CD8-positive, alpha-beta memory T cell (primary cell): ENCODE measurements at regions not wholly inside any gene's neighbourhood (a gene's known extent, or its start where the extent isn't known, plus 50 kb on each side); places are given as distances from the start of the nearest gene placed in this dataset.

Source experiments
- CTCF ChIA-PET: fragments of 350-600 bp; sonication (Branson Sonifier 250); formaldehyde crosslinking; loops from one replicate; lab custom pipeline; 2021; ENCODE audit warnings: antibody characterized with exemption; lab: Charles Lee
- POLR2A ChIA-PET: fragments of 350-600 bp; sonication (Branson Sonifier 250); formaldehyde crosslinking; loops from one replicate; lab custom pipeline; 2021; ENCODE audit warnings: antibody characterized with exemption; lab: Charles Lee
- DNase-seq, 5 donors: peaks; one replicate each; pipeline versions ENCODE4 v3.0.0 to v3.0.0-alpha.2; 2020 to 2022; ENCODE audit warnings: mixed read lengths in 1 of 5
- H3K27ac ChIP-seq: one replicate; pipeline ENCODE4 v1.7.0; 2013; ENCODE audit warnings: low read depth, mild to moderate bottlenecking, low read length, moderate library complexity
- H3K27me3 ChIP-seq: 2 replicates; pipeline ENCODE4 v1.7.0; 2013; ENCODE audit warnings: low read length, mild to moderate bottlenecking; ENCODE audit not compliant: insufficient read depth, poor library complexity, severe bottlenecking
- H3K36me3 ChIP-seq: 2 replicates; pipeline ENCODE4 v1.7.0; 2013; ENCODE audit warnings: mild to moderate bottlenecking, low read length, moderate library complexity; ENCODE audit not compliant: insufficient read depth
- H3K4me1 ChIP-seq: 2 replicates; pipeline ENCODE4 v1.7.0; 2013; ENCODE audit warnings: mild to moderate bottlenecking, low read length, moderate library complexity; ENCODE audit not compliant: insufficient read depth
- H3K4me3 ChIP-seq: 2 replicates; pipeline ENCODE4 v1.7.0; 2013; ENCODE audit warnings: mild to moderate bottlenecking, low read length
- H3K9me3 ChIP-seq: 2 replicates; pipeline ENCODE4 v1.7.0; 2013; ENCODE audit warnings: mild to moderate bottlenecking, low read length
- H3K27ac Mint-ChIP-seq, 8 donors: one replicate each; pipeline ENCODE4 v1.8.0; 2020 to 2021; ENCODE audit warnings: mixed read lengths in 8 of 8, mild to moderate bottlenecking in 6 of 8, inconsistent platforms in 3 of 8, moderate library complexity in 3 of 8
- H3K27me3 Mint-ChIP-seq, 2 donors: one replicate each; pipeline ENCODE4 v1.8.0; 2020 to 2021; ENCODE audit warnings: mixed read lengths in 2 of 2, mild to moderate bottlenecking in 1 of 2, moderate library complexity in 1 of 2
- H3K36me3 Mint-ChIP-seq, 3 donors: one replicate each; pipeline ENCODE4 v1.8.0; 2020 to 2021; ENCODE audit warnings: mixed read lengths in 3 of 3, inconsistent platforms in 1 of 3, mild to moderate bottlenecking in 1 of 3
- H3K4me1 Mint-ChIP-seq, 3 donors: one replicate each; pipeline ENCODE4 v1.8.0; 2020 to 2021; ENCODE audit warnings: mixed read lengths in 3 of 3, inconsistent platforms in 1 of 3, mild to moderate bottlenecking in 1 of 3
- H3K4me3 Mint-ChIP-seq, 7 donors: one replicate each; pipeline ENCODE4 v1.8.0; 2020 to 2021; ENCODE audit warnings: mixed read lengths in 7 of 7, mild to moderate bottlenecking in 6 of 7, moderate library complexity in 4 of 7, inconsistent platforms in 2 of 7
- H3K9me3 Mint-ChIP-seq, 5 donors: one replicate each; pipeline ENCODE4 v1.8.0; 2020 to 2022; ENCODE audit warnings: mixed read lengths in 5 of 5, mild to moderate bottlenecking in 3 of 5, moderate library complexity in 2 of 5, inconsistent platforms in 1 of 5

DNA sequence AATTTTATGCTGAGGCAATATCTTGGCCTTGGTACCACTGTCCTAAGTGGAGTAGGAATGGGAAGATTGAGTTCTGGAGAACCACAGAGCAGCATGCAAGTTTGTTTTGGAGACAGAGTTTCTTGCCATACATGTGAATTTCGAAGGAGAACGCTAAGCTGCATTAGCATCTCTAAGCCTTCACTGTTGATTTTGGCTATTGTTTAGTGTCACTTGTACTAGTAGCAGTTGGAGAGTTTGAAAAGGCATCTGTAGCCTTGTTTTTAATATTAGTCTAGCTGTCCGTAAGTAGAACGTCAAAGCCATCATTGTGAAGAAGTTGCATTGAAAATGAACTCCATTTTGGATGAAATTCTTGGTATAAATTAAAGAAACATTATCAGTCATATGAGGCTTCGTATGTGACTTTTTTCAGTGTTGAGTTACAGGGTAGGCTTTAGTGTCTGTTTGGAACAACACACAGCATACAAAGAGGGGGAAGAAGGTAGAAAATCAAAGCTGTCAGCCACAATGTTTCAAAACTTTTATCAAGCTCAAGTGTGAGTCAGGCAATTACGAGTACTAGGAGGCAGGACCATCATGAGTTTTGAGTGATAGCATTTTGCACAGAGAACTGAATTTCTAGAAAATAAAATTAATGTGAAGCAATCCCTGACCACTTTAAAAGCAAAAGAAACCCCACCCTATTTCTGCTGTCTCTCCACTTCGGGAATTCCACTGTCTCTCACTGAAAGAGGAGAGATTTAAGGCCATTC lies 70.2 kb upstream of the NAV3 start:
- no peaks in the 10 kb centered on the region for H3K36me3 ChIP-seq
- H3K36me3 Mint-ChIP-seq = no peaks in the 10 kb centered on the region
- no peak overlapping the region for H3K27ac ChIP-seq
- no peaks in the 10 kb centered on the region for H3K9me3 ChIP-seq
- H3K9me3 Mint-ChIP-seq = peaks cover 3 to 25% (median 5%) of the 10 kb centered on the region in 5 donors
- POLR2A ChIA-PET = no interaction called here
- no peak overlapping the region for H3K4me3 ChIP-seq
- H3K4me3 Mint-ChIP-seq = no peak overlapping the region
- no peaks in the 10 kb centered on the region for H3K27me3 ChIP-seq
- no peaks in the 10 kb centered on the region for H3K4me1 Mint-ChIP-seq
- H3K27ac Mint-ChIP-seq = no peak overlapping the region
- CTCF ChIA-PET = no interaction called here
- H3K27me3 Mint-ChIP-seq = peaks cover 0 to 1% of the 10 kb centered on the region in 2 donors
- no peak for DNase-seq
- no peaks in the 10 kb centered on the region for H3K4me1 ChIP-seq

DNA sequence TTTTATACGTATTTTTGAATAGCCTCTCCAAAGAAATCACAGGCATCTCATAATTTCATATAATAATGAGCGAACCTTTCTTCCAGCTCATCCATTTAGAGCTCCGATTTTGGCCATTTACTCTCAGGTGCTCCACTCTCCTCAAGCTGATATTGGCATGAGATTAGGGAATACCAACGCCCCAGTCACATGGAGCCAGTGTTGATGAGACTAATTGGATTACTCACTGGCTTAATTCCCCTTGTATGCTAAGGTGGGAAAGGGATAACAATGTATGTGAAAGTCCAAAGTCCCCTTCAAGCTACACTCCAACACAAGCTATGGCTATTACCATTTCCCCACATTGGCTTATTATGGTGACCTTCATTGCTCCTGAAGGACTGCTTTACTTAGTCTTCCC lies 76.6 kb upstream of the NAV3 start:
- no peak overlapping the region for H3K4me3 Mint-ChIP-seq
- Histone ChIP-seq H3K36me3 (no peaks in the 10 kb centered on the region), H3K27me3 (no peaks in the 10 kb centered on the region), H3K27ac (no peak overlapping the region), H3K4me3 (no peak overlapping the region), H3K4me1 (no peaks in the 10 kb centered on the region), H3K9me3 (no peaks in the 10 kb centered on the region)
- no peak overlapping the region for H3K27ac Mint-ChIP-seq
- no peaks in the 10 kb centered on the region for H3K36me3 Mint-ChIP-seq
- no peak for DNase-seq
- POLR2A ChIA-PET = no interaction called here
- CTCF ChIA-PET = no interaction called here
- H3K27me3 Mint-ChIP-seq = peaks cover 0 to 1% of the 10 kb centered on the region in 2 donors
- H3K4me1 Mint-ChIP-seq = no peaks in the 10 kb centered on the region
- peaks cover 0 to 37% (median 3%) of the 10 kb centered on the region in 5 donors for H3K9me3 Mint-ChIP-seq

GRCh38 chr12:77751939-77752338 lies 78.8 kb upstream of the NAV3 start:
- Histone ChIP-seq H3K4me1 (no peaks in the 10 kb centered on the region), H3K27ac (no peak overlapping the region), H3K27me3 (no peaks in the 10 kb centered on the region), H3K36me3 (no peaks in the 10 kb centered on the region), H3K9me3 (no peaks in the 10 kb centered on the region), H3K4me3 (no peak overlapping the region)
- no peak for DNase-seq
- no peaks in the 10 kb centered on the region for H3K36me3 Mint-ChIP-seq
- ChIA-PET CTCF (no interaction called here), POLR2A (no interaction called here)
- H3K4me3 Mint-ChIP-seq = no peak overlapping the region
- H3K27ac Mint-ChIP-seq = no peak overlapping the region
- no peaks in the 10 kb centered on the region for H3K4me1 Mint-ChIP-seq
- peaks cover 0 to 34% (median 3%) of the 10 kb centered on the region in 5 donors for H3K9me3 Mint-ChIP-seq
- peaks cover 0 to 1% of the 10 kb centered on the region in 2 donors for H3K27me3 Mint-ChIP-seq

DNA sequence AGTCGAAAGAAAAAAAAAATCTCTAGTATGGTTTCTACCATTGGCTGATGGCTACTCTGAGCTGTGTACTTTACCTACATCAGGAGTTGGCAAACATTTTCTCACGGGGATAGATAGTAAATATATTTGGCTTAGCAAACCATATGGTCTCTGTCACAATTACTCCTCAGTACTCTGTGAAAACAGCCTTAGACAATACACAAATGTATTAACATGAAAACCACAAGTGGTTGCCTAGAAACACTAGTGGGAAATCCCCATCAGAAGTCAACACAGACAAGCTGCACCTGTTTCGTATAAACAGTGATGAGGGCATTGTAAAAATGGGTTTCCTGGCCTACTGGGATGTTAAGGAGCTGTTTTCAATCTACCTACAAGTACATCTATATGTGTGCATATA lies 84.6 kb upstream of the NAV3 start:
- CTCF ChIA-PET = no interaction called here
- Mint-ChIP-seq H3K27ac (no peak overlapping the region), H3K27me3 (no peaks in the 10 kb centered on the region), H3K36me3 (no peaks in the 10 kb centered on the region), H3K4me3 (no peak overlapping the region), H3K4me1 (no peaks in the 10 kb centered on the region), H3K9me3 (peaks cover 0 to 41% (median 0%) of the 10 kb centered on the region in 5 donors)
- Histone ChIP-seq H3K27me3 (no peaks in the 10 kb centered on the region), H3K4me3 (no peak overlapping the region), H3K9me3 (no peaks in the 10 kb centered on the region), H3K36me3 (no peaks in the 10 kb centered on the region), H3K27ac (no peak overlapping the region), H3K4me1 (no peaks in the 10 kb centered on the region)
- DNase-seq = no peak
- POLR2A ChIA-PET = no interaction called here

GRCh38 chr12:77745624-77746023 lies 85.1 kb upstream of the NAV3 start:
- Mint-ChIP-seq H3K27ac (no peak overlapping the region), H3K9me3 (peaks cover 0 to 38% (median 2%) of the 10 kb centered on the region in 5 donors), H3K27me3 (no peaks in the 10 kb centered on the region), H3K4me1 (no peaks in the 10 kb centered on the region), H3K36me3 (no peaks in the 10 kb centered on the region), H3K4me3 (no peak overlapping the region)
- no peak overlapping the region for H3K27ac ChIP-seq
- ChIA-PET POLR2A (no interaction called here), CTCF (no interaction called here)
- H3K36me3 ChIP-seq = no peaks in the 10 kb centered on the region
- no peaks in the 10 kb centered on the region for H3K9me3 ChIP-seq
- DNase-seq = no peak
- H3K4me3 ChIP-seq = no peak overlapping the region
- no peaks in the 10 kb centered on the region for H3K4me1 ChIP-seq
- H3K27me3 ChIP-seq = no peaks in the 10 kb centered on the region

DNA sequence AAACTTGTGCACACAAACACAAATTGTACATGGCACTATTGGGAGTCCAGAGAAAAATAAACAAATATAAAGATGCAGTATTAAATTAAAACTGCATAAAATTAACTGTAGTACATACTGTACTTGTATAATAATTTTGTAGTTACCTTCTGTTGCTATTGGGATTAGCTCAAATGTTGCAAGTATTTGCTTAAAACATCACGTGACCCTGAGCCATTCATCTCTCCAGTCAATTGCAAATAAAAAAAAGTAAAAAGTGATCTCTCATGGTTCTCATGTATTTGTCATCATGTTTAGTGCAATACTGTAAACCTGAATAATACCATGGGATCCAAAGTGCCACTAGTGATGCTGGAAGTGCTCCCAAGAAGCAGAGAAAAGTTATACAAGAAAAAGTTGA lies 88.1 kb upstream of the NAV3 start:
- Histone ChIP-seq H3K36me3 (no peaks in the 10 kb centered on the region), H3K27me3 (no peaks in the 10 kb centered on the region), H3K4me3 (no peak overlapping the region), H3K9me3 (no peaks in the 10 kb centered on the region), H3K27ac (no peak overlapping the region), H3K4me1 (no peaks in the 10 kb centered on the region)
- CTCF ChIA-PET = no interaction called here
- DNase-seq = no peak
- no peak overlapping the region for H3K27ac Mint-ChIP-seq
- peaks cover 0 to 23% (median 2%) of the 10 kb centered on the region in 5 donors for H3K9me3 Mint-ChIP-seq
- H3K4me1 Mint-ChIP-seq = no peaks in the 10 kb centered on the region
- POLR2A ChIA-PET = no interaction called here
- no peaks in the 10 kb centered on the region for H3K36me3 Mint-ChIP-seq
- no peak overlapping the region for H3K4me3 Mint-ChIP-seq
- no peaks in the 10 kb centered on the region for H3K27me3 Mint-ChIP-seq

- ChIA-PET POLR2A (no interaction called here), CTCF (no interaction called here)
- peaks cover 2 to 27% (median 4%) of the 10 kb centered on the region in 5 donors for H3K9me3 Mint-ChIP-seq
- H3K27me3 Mint-ChIP-seq = no peaks in the 10 kb centered on the region
- no peaks in the 10 kb centered on the region for H3K4me1 Mint-ChIP-seq
- no peaks in the 10 kb centered on the region for H3K36me3 Mint-ChIP-seq
- H3K27ac Mint-ChIP-seq = no peak overlapping the region
- Histone ChIP-seq H3K4me3 (no peak overlapping the region), H3K4me1 (no peaks in the 10 kb centered on the region), H3K27ac (no peak overlapping the region), H3K27me3 (no peaks in the 10 kb centered on the region), H3K9me3 (no peaks in the 10 kb centered on the region), H3K36me3 (no peaks in the 10 kb centered on the region)
- H3K4me3 Mint-ChIP-seq = no peak overlapping the region
- no peak for DNase-seq
Measured at GRCh38 chr12:77741974-77742517, 88.6 kb upstream of the NAV3 start.

- Mint-ChIP-seq H3K4me1 (no peaks in the 10 kb centered on the region), H3K9me3 (peaks cover 0 to 11% (median 8%) of the 10 kb centered on the region in 5 donors), H3K36me3 (no peaks in the 10 kb centered on the region), H3K27ac (no peak overlapping the region), H3K4me3 (no peak overlapping the region), H3K27me3 (no peaks in the 10 kb centered on the region)
- CTCF ChIA-PET = no interaction called here
- Histone ChIP-seq H3K27ac (no peak overlapping the region), H3K36me3 (no peaks in the 10 kb centered on the region), H3K4me1 (no peaks in the 10 kb centered on the region), H3K9me3 (no peaks in the 10 kb centered on the region), H3K4me3 (no peak overlapping the region), H3K27me3 (no peaks in the 10 kb centered on the region)
- POLR2A ChIA-PET = no interaction called here
- DNase-seq = no peak
Measured at GRCh38 chr12:77736219-77736965, 94.3 kb upstream of the NAV3 start.
